ENCODE measurements at regions not wholly inside any gene's neighbourhood (a gene's known extent, or its start where the extent isn't known, plus 50 kb on each side); places are given as distances from the start of the nearest gene placed in this dataset.

DNA sequence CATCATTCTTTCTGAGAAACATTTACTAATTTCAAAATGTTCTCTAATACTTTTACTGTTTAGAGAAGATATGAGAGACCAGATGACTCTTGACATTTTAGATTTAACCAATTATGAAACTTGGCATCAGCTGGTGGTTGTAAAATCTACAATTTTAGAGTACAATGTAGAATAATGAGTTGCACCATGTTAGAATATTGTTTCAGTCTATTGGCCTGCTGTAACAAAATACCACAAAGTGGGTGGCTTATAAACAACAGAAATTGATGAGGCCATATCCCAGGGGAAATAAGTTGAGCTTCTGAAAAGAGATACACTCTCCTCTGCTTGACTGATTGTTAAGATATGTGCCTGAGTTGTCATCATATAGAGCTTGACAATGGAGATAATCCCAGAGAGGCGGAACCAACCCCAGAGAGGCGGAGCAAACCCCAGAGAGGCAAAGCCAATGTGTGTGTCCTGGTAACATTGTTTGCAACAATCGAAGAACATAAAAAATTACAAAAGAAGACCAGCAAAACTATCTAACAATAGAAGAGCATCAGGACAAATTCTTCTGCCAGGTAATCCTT is 373.0 kb upstream of the SLITRK1 start:
- H3K4me1 ChIP-seq (ENCODE audit: control insufficient read depth, insufficient read depth, low read length): no peaks in the 10 kb centered on the region
- H3K79me2 ChIP-seq (ENCODE audit: control insufficient read depth, insufficient read depth, low read length): no peaks in the 10 kb centered on the region
- no TSS peak for BruUV-seq (replicated peaks)
- no peaks in the 10 kb centered on the region for H3K36me3 ChIP-seq (ENCODE audit: control insufficient read depth in 2 of 2, insufficient read depth in 2 of 2, low read length in 1 of 2)
- no peak overlapping the region for H2AFZ ChIP-seq (ENCODE audit: control insufficient read depth, low read depth, low read length)
- no peaks in the 10 kb centered on the region for H3K9me3 ChIP-seq (replicated peaks; ENCODE audit: control insufficient read depth, insufficient read depth, low read length)
- SMC1A ChIA-PET (ENCODE audit: uncharacterized antibody, unreplicated experiment): interaction anchor here (1.6 kb wide), 1 partner anchor 27 kb away, joined by 3 read pairs; no protein-coding TSS in a partner anchor
- POLR2A ChIA-PET: no interaction called here
- in situ Hi-C loops (cut with MboI): no loop called here
- no peak overlapping the region for H3K4me2 ChIP-seq (ENCODE audit: control insufficient read depth, insufficient read depth)
- H3K27me3 ChIP-seq (replicated peaks in 1 of 2; ENCODE audit: control insufficient read depth in 2 of 2, insufficient read depth in 2 of 2, low read length in 1 of 2): no peaks in the 10 kb centered on the region
- DNase-seq (ENCODE audit: low read depth, low spot score) (no peak), FAIRE-seq (no peak), ATAC-seq (peak; percentile 65)
- no peak overlapping the region for H3K27ac ChIP-seq (ENCODE audit: control insufficient read depth, insufficient read depth)
- CTCF ChIA-PET: no interaction called here
- intact Hi-C loops (cut with micrococcal nuclease; ENCODE audit: unreplicated experiment): no loop called here
- TF ChIP-seq TCF12 (IDR thresholded peaks at IDR 0.05; ENCODE audit: low read depth, low read length) (no peak), RFX5 (IDR thresholded peaks at IDR 0.05; ENCODE audit: low read depth, low read length) (no peak), HDAC6 (IDR thresholded peaks at IDR 0.05; ENCODE audit: unreplicated experiment) (no peak), JUND (IDR thresholded peaks at IDR 0.05; ENCODE audit: low read depth, low read length) (no peak), KDM1A (IDR thresholded peaks at IDR 0.05; ENCODE audit: borderline replicate concordance) (no peak), CBX3 (IDR thresholded peaks at IDR 0.05; ENCODE audit: borderline replicate concordance, low read depth) (no peak)
- WGBS (ENCODE audit: insufficient coverage, insufficient replicate concordance, low lambda C conversion rate, missing lambda C conversion rate): 0% methylated on average over 3 of the region's 3 CpGs
- no peaks in the 10 kb centered on the region for H4K20me1 ChIP-seq (ENCODE audit: control insufficient read depth, insufficient read depth)
- H3K4me3 ChIP-seq: no peak overlapping the region
- RAD21 ChIA-PET (ENCODE audit: unreplicated experiment): no interaction called here
- no peak overlapping the region for H3K9ac ChIP-seq (ENCODE audit: control insufficient read depth, insufficient read depth, low read length)

DNA sequence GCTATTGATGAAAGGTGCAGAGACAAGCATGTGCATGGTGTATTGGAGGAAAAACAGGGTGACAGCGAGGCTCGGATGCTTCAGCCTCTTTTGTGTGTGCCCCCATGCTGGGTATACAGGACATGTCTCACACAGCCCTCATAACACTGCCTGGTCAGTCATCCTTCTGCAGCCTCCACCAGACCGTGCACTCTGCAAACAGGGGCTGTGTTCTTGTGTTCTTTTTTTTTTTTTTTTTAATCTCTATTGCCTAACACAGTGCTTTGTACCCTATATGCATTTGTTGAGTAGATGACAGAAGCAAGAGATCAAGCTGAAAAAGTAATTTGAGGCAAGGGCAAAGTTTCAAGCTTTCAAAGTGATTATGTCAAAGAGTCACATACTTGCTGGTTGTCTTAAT is 367.2 kb upstream of the SLITRK1 start:
- H3K9me3 ChIP-seq (replicated peaks; ENCODE audit: control insufficient read depth, insufficient read depth, low read length): no peaks in the 10 kb centered on the region
- ChIA-PET CTCF (interaction anchor here (1.4 kb wide), 1 partner anchor 14 kb away, joined by 3 read pairs; no protein-coding TSS in a partner anchor), RAD21 (ENCODE audit: unreplicated experiment) (no interaction called here), SMC1A (ENCODE audit: uncharacterized antibody, unreplicated experiment) (interaction anchor here (0.6 to 1.0 kb wide), 3 partner anchors 12 to 215 kb away, joined by 3 to 4 read pairs (median 3); no protein-coding TSS in a partner anchor), POLR2A (no interaction called here)
- no peak overlapping the region for H2AFZ ChIP-seq (ENCODE audit: control insufficient read depth, low read depth, low read length)
- WGBS (ENCODE audit: insufficient coverage, insufficient replicate concordance, low lambda C conversion rate, missing lambda C conversion rate): 22% methylated on average over 3 of the region's 3 CpGs
- DNase-seq (ENCODE audit: low read depth, low spot score) (no peak), FAIRE-seq (no peak), ATAC-seq (no peak)
- H3K36me3 ChIP-seq (ENCODE audit: control insufficient read depth in 2 of 2, insufficient read depth in 2 of 2, low read length in 1 of 2): no peaks in the 10 kb centered on the region
- H3K4me3 ChIP-seq: no peak overlapping the region
- no peak overlapping the region for H3K4me2 ChIP-seq (ENCODE audit: control insufficient read depth, insufficient read depth)
- H3K79me2 ChIP-seq (ENCODE audit: control insufficient read depth, insufficient read depth, low read length): no peaks in the 10 kb centered on the region
- in situ Hi-C loops (cut with MboI) (no loop called here), intact Hi-C loops (cut with micrococcal nuclease; ENCODE audit: unreplicated experiment) (no loop called here)
- no peaks in the 10 kb centered on the region for H4K20me1 ChIP-seq (ENCODE audit: control insufficient read depth, insufficient read depth)
- no TSS peak for BruUV-seq (replicated peaks)
- H3K9ac ChIP-seq (ENCODE audit: control insufficient read depth, insufficient read depth, low read length): no peak overlapping the region
- H3K27ac ChIP-seq (ENCODE audit: control insufficient read depth, insufficient read depth): no peak overlapping the region
- no peaks in the 10 kb centered on the region for H3K4me1 ChIP-seq (ENCODE audit: control insufficient read depth, insufficient read depth, low read length)
- no peaks in the 10 kb centered on the region for H3K27me3 ChIP-seq (replicated peaks in 1 of 2; ENCODE audit: control insufficient read depth in 2 of 2, insufficient read depth in 2 of 2, low read length in 1 of 2)
- TF ChIP-seq, protein P1, sequence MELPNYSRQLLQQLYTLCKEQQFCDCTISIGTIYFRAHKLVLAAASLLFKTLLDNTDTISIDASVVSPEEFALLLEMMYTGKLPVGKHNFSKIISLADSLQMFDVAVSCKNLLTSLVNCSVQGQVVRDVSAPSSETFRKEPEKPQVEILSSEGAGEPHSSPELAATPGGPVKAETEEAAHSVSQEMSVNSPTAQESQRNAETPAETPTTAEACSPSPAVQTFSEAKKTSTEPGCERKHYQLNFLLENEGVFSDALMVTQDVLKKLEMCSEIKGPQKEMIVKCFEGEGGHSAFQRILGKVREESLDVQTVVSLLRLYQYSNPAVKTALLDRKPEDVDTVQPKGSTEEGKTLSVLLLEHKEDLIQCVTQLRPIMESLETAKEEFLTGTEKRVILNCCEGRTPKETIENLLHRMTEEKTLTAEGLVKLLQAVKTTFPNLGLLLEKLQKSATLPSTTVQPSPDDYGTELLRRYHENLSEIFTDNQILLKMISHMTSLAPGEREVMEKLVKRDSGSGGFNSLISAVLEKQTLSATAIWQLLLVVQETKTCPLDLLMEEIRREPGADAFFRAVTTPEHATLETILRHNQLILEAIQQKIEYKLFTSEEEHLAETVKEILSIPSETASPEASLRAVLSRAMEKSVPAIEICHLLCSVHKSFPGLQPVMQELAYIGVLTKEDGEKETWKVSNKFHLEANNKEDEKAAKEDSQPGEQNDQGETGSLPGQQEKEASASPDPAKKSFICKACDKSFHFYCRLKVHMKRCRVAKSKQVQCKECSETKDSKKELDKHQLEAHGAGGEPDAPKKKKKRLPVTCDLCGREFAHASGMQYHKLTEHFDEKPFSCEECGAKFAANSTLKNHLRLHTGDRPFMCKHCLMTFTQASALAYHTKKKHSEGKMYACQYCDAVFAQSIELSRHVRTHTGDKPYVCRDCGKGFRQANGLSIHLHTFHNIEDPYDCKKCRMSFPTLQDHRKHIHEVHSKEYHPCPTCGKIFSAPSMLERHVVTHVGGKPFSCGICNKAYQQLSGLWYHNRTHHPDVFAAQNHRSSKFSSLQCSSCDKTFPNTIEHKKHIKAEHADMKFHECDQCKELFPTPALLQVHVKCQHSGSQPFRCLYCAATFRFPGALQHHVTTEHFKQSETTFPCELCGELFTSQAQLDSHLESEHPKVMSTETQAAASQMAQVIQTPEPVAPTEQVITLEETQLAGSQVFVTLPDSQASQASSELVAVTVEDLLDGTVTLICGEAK (IDR thresholded peaks at IDR 0.05; ENCODE audit: borderline replicate concordance): no peak
- TF ChIP-seq JUNB (IDR thresholded peaks at IDR 0.05): no peak
- TF ChIP-seq FOS (IDR thresholded peaks at IDR 0.05; ENCODE audit: borderline replicate concordance, extremely low read depth, insufficient read length): no peak
- no peak for TF ChIP-seq BMI1 (IDR thresholded peaks at IDR 0.05; ENCODE audit: borderline replicate concordance)
- no peak for TF ChIP-seq GATAD2B (conservative IDR thresholded peaks at IDR 0.05; ENCODE audit: low read depth)
- TF ChIP-seq MTA2 (IDR thresholded peaks at IDR 0.05; ENCODE audit: low read depth): no peak
- TF ChIP-seq BACH1 (IDR thresholded peaks at IDR 0.05; ENCODE audit: borderline replicate concordance): no peak
- TF ChIP-seq, protein P2, sequence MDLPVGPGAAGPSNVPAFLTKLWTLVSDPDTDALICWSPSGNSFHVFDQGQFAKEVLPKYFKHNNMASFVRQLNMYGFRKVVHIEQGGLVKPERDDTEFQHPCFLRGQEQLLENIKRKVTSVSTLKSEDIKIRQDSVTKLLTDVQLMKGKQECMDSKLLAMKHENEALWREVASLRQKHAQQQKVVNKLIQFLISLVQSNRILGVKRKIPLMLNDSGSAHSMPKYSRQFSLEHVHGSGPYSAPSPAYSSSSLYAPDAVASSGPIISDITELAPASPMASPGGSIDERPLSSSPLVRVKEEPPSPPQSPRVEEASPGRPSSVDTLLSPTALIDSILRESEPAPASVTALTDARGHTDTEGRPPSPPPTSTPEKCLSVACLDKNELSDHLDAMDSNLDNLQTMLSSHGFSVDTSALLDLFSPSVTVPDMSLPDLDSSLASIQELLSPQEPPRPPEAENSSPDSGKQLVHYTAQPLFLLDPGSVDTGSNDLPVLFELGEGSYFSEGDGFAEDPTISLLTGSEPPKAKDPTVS (IDR thresholded peaks at IDR 0.05; ENCODE audit: low read depth, low read length): no peak
